Caco-2 (cell line): ENCODE measurements at regions not wholly inside any gene's neighbourhood (a gene's known extent, or its start where the extent isn't known, plus 50 kb on each side); places are given as distances from the start of the nearest gene placed in this dataset.

Experiments
- BruUV-seq: library from RNA; stranded (reverse); fragments of 400-500 nt; replicated peaks from 2 replicates; lab custom pipeline; 2021; lab: Mats Ljungman, UMichigan
- CTCF ChIA-PET: fragments of 300-600 bp; sonication (Branson Sonifier 250); formaldehyde crosslinking; loops from one replicate; lab custom pipeline; 2022; ENCODE audit warnings: antibody characterized with exemption; lab: Charles Lee
- POLR2A ChIA-PET: fragments of 300-600 bp; sonication (Branson Sonifier 250); formaldehyde crosslinking; loops from one replicate; lab custom pipeline; 2022; ENCODE audit warnings: antibody characterized with exemption; lab: Charles Lee
- DNase-seq, 2 experiments: peaks; one replicate each; pipeline versions ENCODE4 v3.0.0 to v3.0.0-alpha.2; 2020 to 2022
- H3K27me3 ChIP-seq: replicated peaks from 2 replicates; pipeline ENCODE4 v1.6.0; 2011; ENCODE audit warnings: low read length; ENCODE audit not compliant: control insufficient read depth, insufficient read depth
- H3K36me3 ChIP-seq: 2 replicates; pipeline ENCODE4 v1.5.1; 2011; ENCODE audit warnings: low read length; ENCODE audit not compliant: control insufficient read depth, insufficient read depth
- H3K4me1 ChIP-seq: fragments of 250-450 bp; sonication (Bioruptor Pico); 2 replicates; pipeline ENCODE4 v1.5.1; 2020; ENCODE audit warnings: mild to moderate bottlenecking
- H3K4me3 ChIP-seq: 2 replicates; pipeline ENCODE4 v1.5.1; 2011; ENCODE audit warnings: low read depth, mild to moderate bottlenecking, control low read depth, low read length
- H3K9me3 ChIP-seq: fragments of 250-450 bp; sonication (Bioruptor Pico); 2 replicates; pipeline ENCODE4 v1.5.1; 2020; ENCODE audit warnings: mild to moderate bottlenecking, moderate library complexity
- H3K27ac Mint-ChIP-seq: one replicate; pipeline ENCODE4 v1.8.0; 2022; ENCODE audit warnings: mixed read lengths; ENCODE audit not compliant: unreplicated experiment
- H3K27me3 Mint-ChIP-seq: one replicate; pipeline ENCODE4 v1.8.0; 2022; ENCODE audit warnings: mixed read lengths; ENCODE audit not compliant: insufficient read depth, unreplicated experiment
- H3K36me3 Mint-ChIP-seq: one replicate; pipeline ENCODE4 v1.8.0; 2022; ENCODE audit warnings: mild to moderate bottlenecking, mixed read lengths; ENCODE audit not compliant: insufficient read depth, unreplicated experiment
- H3K4me1 Mint-ChIP-seq: one replicate; pipeline ENCODE4 v1.8.0; 2022; ENCODE audit warnings: low read depth, mixed read lengths; ENCODE audit not compliant: unreplicated experiment
- H3K4me3 Mint-ChIP-seq: one replicate; pipeline ENCODE4 v1.8.0; 2022; ENCODE audit warnings: mild to moderate bottlenecking, moderate library complexity, mixed read lengths; ENCODE audit not compliant: unreplicated experiment
- H3K9me3 Mint-ChIP-seq: one replicate; pipeline ENCODE4 v1.8.0; 2022; ENCODE audit warnings: mixed read lengths; ENCODE audit not compliant: unreplicated experiment
- CTCF ChIP-seq, 2 experiments: fragments of 200-600 bp in 1 of 2; IDR thresholded peaks; 1 replicate in 1 of 2; 2 replicates in 1 of 2; pipeline versions ENCODE4 v1.5.1 to v1.8.0; 2011 to 2022; ENCODE audit warnings: antibody characterized with exemption in 1 of 2, control low read depth in 1 of 2, inconsistent platforms in 1 of 2, low read depth in 1 of 2, low read length in 1 of 2, mild to moderate bottlenecking in 1 of 2, moderate library complexity in 1 of 2; ENCODE audit not compliant: insufficient read depth in 1 of 2, severe bottlenecking in 1 of 2, unreplicated experiment in 1 of 2
- intact Hi-C: fragments of 100-400 bp; cut with micrococcal nuclease; formaldehyde crosslinking; loops from one replicate; pipeline ENCODE4 v1.10.0; 2022; ENCODE audit not compliant: unreplicated experiment

DNA sequence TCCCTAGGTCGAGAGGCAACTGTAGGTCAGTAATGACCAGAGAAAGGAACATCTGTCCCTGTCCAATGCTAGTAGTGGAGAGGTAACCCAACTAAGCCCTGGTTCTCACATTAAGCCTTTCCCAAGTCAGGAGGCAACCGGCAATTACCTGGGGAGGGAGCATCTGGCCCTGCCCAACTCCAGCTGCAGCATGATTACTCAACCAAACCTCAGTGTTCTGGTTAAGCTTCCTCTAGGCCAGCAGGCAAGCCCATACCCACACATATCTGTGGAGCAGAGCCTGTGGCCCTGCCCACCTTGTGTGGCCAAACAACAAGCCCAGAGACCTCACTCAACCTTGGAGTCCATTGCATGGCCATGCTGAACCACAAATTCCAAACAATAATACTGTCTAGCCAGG lies 220.8 kb upstream of the SLC24A2 start:
- Mint-ChIP-seq H3K4me3 (no peak overlapping the region), H3K4me1 (no peaks in the 10 kb centered on the region), H3K36me3 (no peaks in the 10 kb centered on the region), H3K9me3 (no peaks in the 10 kb centered on the region), H3K27ac (no peak overlapping the region), H3K27me3 (no peaks in the 10 kb centered on the region)
- no peaks in the 10 kb centered on the region for H3K27me3 ChIP-seq
- intact Hi-C loops: no loop called here
- H3K4me3 ChIP-seq: no peak overlapping the region
- no peaks in the 10 kb centered on the region for H3K4me1 ChIP-seq
- no peaks in the 10 kb centered on the region for H3K9me3 ChIP-seq
- no peak for TF ChIP-seq CTCF (IDR thresholded peaks at IDR 0.05; ENCODE audit: insufficient read depth in 1 of 2, low read depth in 1 of 2, low read length in 1 of 2, severe bottlenecking in 1 of 2, unreplicated experiment in 1 of 2)
- CTCF ChIA-PET: no interaction called here
- no peaks in the 10 kb centered on the region for H3K36me3 ChIP-seq
- DNase-seq: no peak
- POLR2A ChIA-PET: no interaction called here
- no TSS peak for BruUV-seq

- Histone ChIP-seq H3K36me3 (no peaks in the 10 kb centered on the region), H3K27me3 (no peaks in the 10 kb centered on the region), H3K4me3 (no peak overlapping the region), H3K4me1 (no peaks in the 10 kb centered on the region), H3K9me3 (no peaks in the 10 kb centered on the region)
- intact Hi-C loops: no loop called here
- Mint-ChIP-seq H3K36me3 (no peaks in the 10 kb centered on the region), H3K4me3 (no peak overlapping the region), H3K4me1 (no peaks in the 10 kb centered on the region), H3K27me3 (no peaks in the 10 kb centered on the region), H3K9me3 (no peaks in the 10 kb centered on the region), H3K27ac (no peak overlapping the region)
- POLR2A ChIA-PET: no interaction called here
- CTCF ChIA-PET: interaction anchor here (0.6 kb wide), 1 partner anchor 55 kb away, joined by 3 read pairs; no protein-coding TSS in a partner anchor
- DNase-seq: no peak
- TF ChIP-seq CTCF (IDR thresholded peaks at IDR 0.05; ENCODE audit: insufficient read depth in 1 of 2, low read depth in 1 of 2, low read length in 1 of 2, severe bottlenecking in 1 of 2, unreplicated experiment in 1 of 2): no peak
- BruUV-seq: no TSS peak
Measured at GRCh38 chr9:20002011-20002410, 213.2 kb upstream of the SLC24A2 start.

- ChIA-PET CTCF (no interaction called here), POLR2A (no interaction called here)
- H3K9me3 Mint-ChIP-seq: no peaks in the 10 kb centered on the region
- no peak for TF ChIP-seq CTCF (IDR thresholded peaks at IDR 0.05; ENCODE audit: insufficient read depth in 1 of 2, low read depth in 1 of 2, low read length in 1 of 2, severe bottlenecking in 1 of 2, unreplicated experiment in 1 of 2)
- H3K27me3 Mint-ChIP-seq: no peaks in the 10 kb centered on the region
- BruUV-seq: no TSS peak
- intact Hi-C loops: no loop called here
- no peaks in the 10 kb centered on the region for H3K4me1 ChIP-seq
- H3K9me3 ChIP-seq: no peaks in the 10 kb centered on the region
- no peak overlapping the region for H3K4me3 ChIP-seq
- H3K36me3 ChIP-seq: no peaks in the 10 kb centered on the region
- no peaks in the 10 kb centered on the region for H3K27me3 ChIP-seq
- no peak for DNase-seq
- H3K4me3 Mint-ChIP-seq: no peak overlapping the region
- no peaks in the 10 kb centered on the region for H3K36me3 Mint-ChIP-seq
- no peak overlapping the region for H3K27ac Mint-ChIP-seq
- no peaks in the 10 kb centered on the region for H3K4me1 Mint-ChIP-seq
Measured at GRCh38 chr9:20001058-20001457, 212.2 kb upstream of the SLC24A2 start.
